ENCODE measurements at regions not wholly inside any gene's neighbourhood (a gene's known extent, or its start where the extent isn't known, plus 50 kb on each side); places are given as distances from the start of the nearest gene placed in this dataset.

- no peak for DNase-seq
- peaks cover 25 to 31% of the 10 kb centered on the region in 2 donors for H3K27me3 Mint-ChIP-seq
- CTCF ChIA-PET: no interaction called here
Measured at GRCh38 chr10:21167288-21168010, 270.3 kb upstream of the NEBL start.

DNA sequence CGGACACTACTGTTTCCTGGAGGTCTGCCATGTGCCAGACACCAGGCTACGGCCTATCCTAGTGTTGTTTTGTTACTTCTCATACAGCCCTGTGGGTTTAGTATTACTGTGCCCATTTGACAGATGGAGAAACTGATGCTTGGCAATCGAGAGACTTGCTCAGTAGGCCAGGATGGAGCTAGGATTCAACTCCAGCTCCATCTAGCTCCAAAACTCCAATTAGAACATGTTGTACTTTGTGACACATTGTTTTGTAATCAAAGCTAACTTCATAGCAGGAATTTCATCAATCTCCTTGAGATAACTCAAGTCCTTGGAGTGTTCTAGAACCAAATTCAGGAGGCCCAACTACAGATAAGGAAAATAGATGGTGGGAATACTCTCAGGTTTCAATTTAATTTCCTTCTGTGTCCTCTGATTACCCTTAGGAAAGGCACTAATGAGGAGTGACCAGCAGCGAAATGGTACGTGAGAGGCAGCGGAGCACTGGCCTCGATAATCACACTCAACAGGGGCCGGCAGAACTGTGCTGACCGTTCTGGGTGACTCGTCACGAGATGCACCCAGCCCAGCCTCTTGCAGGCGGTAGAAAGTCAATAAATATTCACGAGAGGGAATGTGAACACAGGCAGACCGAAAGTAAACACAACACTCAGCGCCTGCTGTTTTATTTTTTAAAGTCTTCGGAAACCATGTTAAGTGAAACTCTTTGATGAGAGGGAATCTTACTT is 269.6 kb upstream of the NEBL start:
- ChIA-PET CTCF (no interaction called here), POLR2A (no interaction called here)
- Histone ChIP-seq H3K36me3 (ENCODE audit: control insufficient read depth in 2 of 2, extremely low read depth in 1 of 2, insufficient read depth in 1 of 2, low read length in 1 of 2) (no peaks in the 10 kb centered on the region), H3K27me3 (replicated peaks in 1 of 2; ENCODE audit: control insufficient read depth in 2 of 2, extremely low read depth in 1 of 2, insufficient read depth in 2 of 2, low read length in 1 of 2) (peaks cover 0 to 6% of the 10 kb centered on the region in 2 experiments), H3K27ac (ENCODE audit: low read length) (no peak overlapping the region), H3K4me3 (ENCODE audit: control insufficient read depth in 1 of 2, extremely low read depth in 1 of 2, low read length in 1 of 2) (no peak overlapping the region), H3K9me3 (no peaks in the 10 kb centered on the region), H3K4me1 (ENCODE audit: control insufficient read depth in 1 of 2, extremely low read depth in 1 of 2, insufficient read depth in 2 of 2, low read length in 2 of 2) (no peaks in the 10 kb centered on the region)
- DNase-seq: no peak
- ATAC-seq (replicated peaks in 1 of 4): no peak
- peaks cover 2 to 7% (median 4%) of the 10 kb centered on the region in 3 donors for H3K9me3 Mint-ChIP-seq
- no peaks in the 10 kb centered on the region for H3K36me3 Mint-ChIP-seq
- WGBS (ENCODE audit: insufficient coverage): 76% methylated on average over 11 of the region's 16 CpGs
- H3K27me3 Mint-ChIP-seq: peaks cover 18 to 24% of the 10 kb centered on the region in 2 donors
- H3K27ac Mint-ChIP-seq: no peak overlapping the region
- peaks cover 0 to 3% (median 0%) of the 10 kb centered on the region in 3 donors for H3K4me1 Mint-ChIP-seq
- no peak overlapping the region for H3K4me3 Mint-ChIP-seq

More at GRCh38 chr10:21167288-21168010, 270.3 kb upstream of the NEBL start:
- Mint-ChIP-seq H3K9me3 (peaks cover 0 to 5% (median 4%) of the 10 kb centered on the region in 3 donors), H3K4me3 (no peak overlapping the region), H3K4me1 (peaks cover 0 to 6% (median 5%) of the 10 kb centered on the region in 3 donors), H3K36me3 (no peaks in the 10 kb centered on the region), H3K27ac (no peak overlapping the region)
- H3K4me1 ChIP-seq (ENCODE audit: control insufficient read depth in 1 of 2, extremely low read depth in 1 of 2, insufficient read depth in 2 of 2, low read length in 2 of 2): no peaks in the 10 kb centered on the region
- POLR2A ChIA-PET: no interaction called here
- peaks cover 3 to 6% of the 10 kb centered on the region in 2 experiments for H3K27me3 ChIP-seq (replicated peaks in 1 of 2; ENCODE audit: control insufficient read depth in 2 of 2, extremely low read depth in 1 of 2, insufficient read depth in 2 of 2, low read length in 1 of 2)
- ATAC-seq (replicated peaks in 1 of 4): no peak
- no peak overlapping the region for H3K27ac ChIP-seq (ENCODE audit: low read length)
- no peak overlapping the region for H3K4me3 ChIP-seq (ENCODE audit: control insufficient read depth in 1 of 2, extremely low read depth in 1 of 2, low read length in 1 of 2)
- no peaks in the 10 kb centered on the region for H3K36me3 ChIP-seq (ENCODE audit: control insufficient read depth in 2 of 2, extremely low read depth in 1 of 2, insufficient read depth in 1 of 2, low read length in 1 of 2)
- 100% methylated on average over 3 of the region's 8 CpGs for WGBS (ENCODE audit: insufficient coverage)
- H3K9me3 ChIP-seq: no peaks in the 10 kb centered on the region

DNA sequence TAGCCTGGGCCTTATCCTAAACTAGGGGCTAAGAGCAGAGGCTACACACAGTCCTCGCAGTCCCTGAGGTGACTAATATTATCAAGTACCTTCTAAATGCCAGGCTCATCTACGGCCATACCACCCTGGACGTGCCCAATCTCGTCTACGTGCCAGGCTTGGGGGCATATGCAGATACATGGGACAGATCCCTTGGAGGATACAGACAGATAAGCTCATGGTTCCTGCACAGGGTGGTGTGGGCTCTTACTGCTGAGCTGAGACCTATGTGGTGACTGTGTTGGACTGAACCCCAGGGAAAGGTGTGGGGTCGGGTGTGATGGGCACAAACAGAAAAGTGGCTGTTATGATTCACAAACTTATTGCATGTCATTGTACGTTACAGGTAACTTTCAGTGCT is 268.4 kb upstream of the NEBL start:
- Histone ChIP-seq H3K27me3 (replicated peaks in 1 of 2; ENCODE audit: control insufficient read depth in 2 of 2, extremely low read depth in 1 of 2, insufficient read depth in 2 of 2, low read length in 1 of 2) (peaks cover 0 to 3% of the 10 kb centered on the region in 2 experiments), H3K4me1 (ENCODE audit: control insufficient read depth in 1 of 2, extremely low read depth in 1 of 2, insufficient read depth in 2 of 2, low read length in 2 of 2) (no peaks in the 10 kb centered on the region), H3K9me3 (no peaks in the 10 kb centered on the region), H3K4me3 (ENCODE audit: control insufficient read depth in 1 of 2, extremely low read depth in 1 of 2, low read length in 1 of 2) (no peak overlapping the region), H3K36me3 (ENCODE audit: control insufficient read depth in 2 of 2, extremely low read depth in 1 of 2, insufficient read depth in 1 of 2, low read length in 1 of 2) (no peaks in the 10 kb centered on the region), H3K27ac (ENCODE audit: low read length) (no peak overlapping the region)
- POLR2A ChIA-PET: no interaction called here
- Mint-ChIP-seq H3K27me3 (peaks cover 13 to 22% of the 10 kb centered on the region in 2 donors), H3K4me1 (no peaks in the 10 kb centered on the region), H3K27ac (no peak overlapping the region), H3K9me3 (peaks cover 5 to 13% (median 10%) of the 10 kb centered on the region in 3 donors), H3K4me3 (no peak overlapping the region), H3K36me3 (no peaks in the 10 kb centered on the region)
- no peak for ATAC-seq (replicated peaks in 1 of 4)
- 65% methylated on average over 5 of the region's 7 CpGs for WGBS (ENCODE audit: insufficient coverage)
- DNase-seq: no peak
- CTCF ChIA-PET: interaction anchor here in 1 of 2 donors (0.6 kb wide), 1 partner anchor 1634 kb away, joined by 3 read pairs; no protein-coding TSS in a partner anchor

- Mint-ChIP-seq H3K4me1 (no peaks in the 10 kb centered on the region), H3K27me3 (peaks cover 7 to 17% of the 10 kb centered on the region in 2 donors), H3K4me3 (no peak overlapping the region), H3K9me3 (peaks cover 5 to 13% (median 10%) of the 10 kb centered on the region in 3 donors), H3K27ac (no peak overlapping the region), H3K36me3 (no peaks in the 10 kb centered on the region)
- H3K9me3 ChIP-seq: no peaks in the 10 kb centered on the region
- H3K36me3 ChIP-seq (ENCODE audit: control insufficient read depth in 2 of 2, extremely low read depth in 1 of 2, insufficient read depth in 1 of 2, low read length in 1 of 2): no peaks in the 10 kb centered on the region
- H3K27me3 ChIP-seq (replicated peaks in 1 of 2; ENCODE audit: control insufficient read depth in 2 of 2, extremely low read depth in 1 of 2, insufficient read depth in 2 of 2, low read length in 1 of 2): peaks cover 0 to 3% of the 10 kb centered on the region in 2 experiments
- CTCF ChIA-PET: no interaction called here
- DNase-seq: no peak
- no CpG with 5 or more reads among the region's 3 CpGs for WGBS (ENCODE audit: insufficient coverage)
- ATAC-seq (replicated peaks in 1 of 4): no peak
- POLR2A ChIA-PET: no interaction called here
- no peak overlapping the region for H3K27ac ChIP-seq (ENCODE audit: low read length)
- no peaks in the 10 kb centered on the region for H3K4me1 ChIP-seq (ENCODE audit: control insufficient read depth in 1 of 2, extremely low read depth in 1 of 2, insufficient read depth in 2 of 2, low read length in 2 of 2)
- no peak overlapping the region for H3K4me3 ChIP-seq (ENCODE audit: control insufficient read depth in 1 of 2, extremely low read depth in 1 of 2, low read length in 1 of 2)
Measured at GRCh38 chr10:21164687-21165086, 267.6 kb upstream of the NEBL start.

GRCh38 chr10:21162948-21163347 is 265.8 kb upstream of the NEBL start:
- Histone ChIP-seq H3K9me3 (no peaks in the 10 kb centered on the region), H3K36me3 (ENCODE audit: control insufficient read depth in 2 of 2, extremely low read depth in 1 of 2, insufficient read depth in 1 of 2, low read length in 1 of 2) (no peaks in the 10 kb centered on the region), H3K27me3 (replicated peaks in 1 of 2; ENCODE audit: control insufficient read depth in 2 of 2, extremely low read depth in 1 of 2, insufficient read depth in 2 of 2, low read length in 1 of 2) (peaks cover 0 to 3% of the 10 kb centered on the region in 2 experiments), H3K4me1 (ENCODE audit: control insufficient read depth in 1 of 2, extremely low read depth in 1 of 2, insufficient read depth in 2 of 2, low read length in 2 of 2) (no peaks in the 10 kb centered on the region), H3K4me3 (ENCODE audit: control insufficient read depth in 1 of 2, extremely low read depth in 1 of 2, low read length in 1 of 2) (no peak overlapping the region), H3K27ac (ENCODE audit: low read length) (no peak overlapping the region)
- DNase-seq: no peak
- Mint-ChIP-seq H3K36me3 (no peaks in the 10 kb centered on the region), H3K4me3 (no peak overlapping the region), H3K27ac (no peak overlapping the region), H3K9me3 (peaks cover 5 to 13% (median 10%) of the 10 kb centered on the region in 3 donors), H3K4me1 (no peaks in the 10 kb centered on the region), H3K27me3 (peaks cover 11 to 22% of the 10 kb centered on the region in 2 donors)
- POLR2A ChIA-PET: no interaction called here
- no peak for ATAC-seq (replicated peaks in 1 of 4)
- CTCF ChIA-PET: no interaction called here

DNA sequence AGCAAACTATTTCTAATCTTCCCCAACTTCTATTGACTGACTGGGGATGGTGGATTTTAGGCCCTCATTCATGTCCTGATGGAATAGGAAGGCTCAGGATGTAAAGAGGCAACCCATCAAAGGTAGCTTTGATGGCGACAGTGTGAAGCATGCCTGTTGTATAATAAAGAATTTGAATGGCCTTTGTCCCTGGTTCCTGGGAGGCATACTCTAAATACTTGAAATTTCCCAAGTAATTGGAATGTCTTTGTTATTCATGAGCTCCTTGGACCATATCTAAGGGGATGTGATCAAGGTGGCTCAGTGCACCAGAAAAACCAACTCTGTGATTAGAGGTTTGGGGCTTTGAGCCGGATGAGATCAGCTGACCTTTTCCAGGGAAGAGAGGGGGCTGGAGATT is 264.5 kb upstream of the NEBL start:
- Histone ChIP-seq H3K4me3 (ENCODE audit: control insufficient read depth in 1 of 2, extremely low read depth in 1 of 2, low read length in 1 of 2) (no peak overlapping the region), H3K9me3 (no peaks in the 10 kb centered on the region), H3K27me3 (replicated peaks in 1 of 2; ENCODE audit: control insufficient read depth in 2 of 2, extremely low read depth in 1 of 2, insufficient read depth in 2 of 2, low read length in 1 of 2) (peaks cover 0 to 3% of the 10 kb centered on the region in 2 experiments), H3K27ac (ENCODE audit: low read length) (no peak overlapping the region), H3K36me3 (ENCODE audit: control insufficient read depth in 2 of 2, extremely low read depth in 1 of 2, insufficient read depth in 1 of 2, low read length in 1 of 2) (no peaks in the 10 kb centered on the region), H3K4me1 (ENCODE audit: control insufficient read depth in 1 of 2, extremely low read depth in 1 of 2, insufficient read depth in 2 of 2, low read length in 2 of 2) (no peaks in the 10 kb centered on the region)
- no peak overlapping the region for H3K27ac Mint-ChIP-seq
- no CpG with 5 or more reads among the region's 2 CpGs for WGBS (ENCODE audit: insufficient coverage)
- no peak overlapping the region for H3K4me3 Mint-ChIP-seq
- H3K36me3 Mint-ChIP-seq: no peaks in the 10 kb centered on the region
- DNase-seq (no peak), ATAC-seq (replicated peaks in 1 of 4) (no peak)
- no peaks in the 10 kb centered on the region for H3K4me1 Mint-ChIP-seq
- peaks cover 9 to 19% of the 10 kb centered on the region in 2 donors for H3K27me3 Mint-ChIP-seq
- POLR2A ChIA-PET: no interaction called here
- H3K9me3 Mint-ChIP-seq: peaks cover 5 to 13% (median 10%) of the 10 kb centered on the region in 3 donors
- CTCF ChIA-PET: no interaction called here

Data from T-cell (primary cell).